ENCODE measurements at regions not wholly inside any gene's neighbourhood (a gene's known extent, or its start where the extent isn't known, plus 50 kb on each side); places are given as distances from the start of the nearest gene placed in this dataset.

DNA sequence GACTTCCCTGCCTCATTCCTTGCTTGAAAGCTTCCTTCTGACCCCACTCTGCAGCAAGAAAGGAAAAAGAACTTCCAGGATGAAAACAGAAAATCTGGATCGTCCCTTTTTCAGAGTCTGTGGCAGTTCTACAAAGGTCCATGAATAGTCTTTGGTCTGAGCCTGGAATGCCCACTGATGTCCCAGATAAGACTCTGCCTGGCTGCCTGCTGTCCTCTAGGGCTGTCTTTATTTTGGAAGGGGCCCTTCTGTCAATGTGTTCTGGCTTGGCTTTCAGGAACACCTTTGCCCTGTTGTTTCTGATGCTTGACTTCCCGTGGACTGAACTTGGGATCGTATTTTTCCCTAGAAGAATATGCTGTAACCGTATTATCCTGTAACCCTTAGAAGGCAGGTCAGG is 114.7 kb upstream of the LNX1 start:
- WGBS, 2 donors, result 40 to 49% methylated on average over 4 of the region's 4 CpGs
- peaks cover 25 to 41% of the 10 kb centered on the region in 2 donors for H3K4me1 ChIP-seq
- no peaks in the 10 kb centered on the region for H3K36me3 ChIP-seq
- H3K9me3 ChIP-seq, result no peaks in the 10 kb centered on the region
- H3K4me3 ChIP-seq (replicated peaks in 1 of 3), result no peak overlapping the region
- peak overlapping the region in 1 of 3 donors; percentile 5 for H3K27ac ChIP-seq
- TF ChIP-seq, protein P1, sequence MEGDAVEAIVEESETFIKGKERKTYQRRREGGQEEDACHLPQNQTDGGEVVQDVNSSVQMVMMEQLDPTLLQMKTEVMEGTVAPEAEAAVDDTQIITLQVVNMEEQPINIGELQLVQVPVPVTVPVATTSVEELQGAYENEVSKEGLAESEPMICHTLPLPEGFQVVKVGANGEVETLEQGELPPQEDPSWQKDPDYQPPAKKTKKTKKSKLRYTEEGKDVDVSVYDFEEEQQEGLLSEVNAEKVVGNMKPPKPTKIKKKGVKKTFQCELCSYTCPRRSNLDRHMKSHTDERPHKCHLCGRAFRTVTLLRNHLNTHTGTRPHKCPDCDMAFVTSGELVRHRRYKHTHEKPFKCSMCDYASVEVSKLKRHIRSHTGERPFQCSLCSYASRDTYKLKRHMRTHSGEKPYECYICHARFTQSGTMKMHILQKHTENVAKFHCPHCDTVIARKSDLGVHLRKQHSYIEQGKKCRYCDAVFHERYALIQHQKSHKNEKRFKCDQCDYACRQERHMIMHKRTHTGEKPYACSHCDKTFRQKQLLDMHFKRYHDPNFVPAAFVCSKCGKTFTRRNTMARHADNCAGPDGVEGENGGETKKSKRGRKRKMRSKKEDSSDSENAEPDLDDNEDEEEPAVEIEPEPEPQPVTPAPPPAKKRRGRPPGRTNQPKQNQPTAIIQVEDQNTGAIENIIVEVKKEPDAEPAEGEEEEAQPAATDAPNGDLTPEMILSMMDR (IDR thresholded peaks at IDR 0.05), result no peak
- TF ChIP-seq POLR2A (IDR thresholded peaks at IDR 0.05), result no peak
- DNase-seq, result no peak
- intact Hi-C loops (cut with DNase I), result loop anchor here (10.0 kb wide), 2 partner anchors 199 to 519 kb away; partner anchors contain the start of gene PDGFRA
- H3K27me3 ChIP-seq, result no peaks in the 10 kb centered on the region

DNA sequence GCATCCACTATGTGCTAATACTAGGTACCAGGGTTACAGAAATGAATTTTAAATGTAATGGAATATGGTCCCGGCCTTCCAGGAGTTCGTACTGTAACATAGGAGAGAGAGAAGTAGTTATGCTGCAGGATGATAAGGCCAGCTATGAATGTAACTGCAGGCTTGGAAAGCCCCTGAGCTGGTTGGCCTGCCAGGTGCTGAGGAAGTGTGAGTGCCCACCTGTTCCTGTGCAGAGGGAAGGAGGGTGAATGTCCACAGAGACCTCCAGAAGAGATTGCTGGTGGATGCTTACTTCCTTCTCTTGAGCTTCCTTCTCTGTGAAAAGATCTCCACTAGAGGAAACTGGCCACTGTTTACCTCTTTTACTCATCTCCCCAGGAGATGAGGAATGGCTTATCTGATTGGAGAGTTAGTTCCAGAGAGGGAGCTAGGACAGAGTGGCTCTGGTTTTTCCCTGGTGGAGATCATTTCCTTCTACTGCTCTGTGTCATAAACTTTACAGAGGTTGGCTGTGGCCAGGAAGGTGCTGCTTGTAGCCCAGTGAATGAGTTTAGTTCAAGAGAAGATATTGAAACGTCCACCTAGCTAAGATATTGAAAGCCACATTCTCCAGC is 114.0 kb upstream of the LNX1 start:
- intact Hi-C loops (cut with DNase I), result loop anchor here (10.0 kb wide), 2 partner anchors 200 to 520 kb away; partner anchors contain the start of gene PDGFRA

DNA sequence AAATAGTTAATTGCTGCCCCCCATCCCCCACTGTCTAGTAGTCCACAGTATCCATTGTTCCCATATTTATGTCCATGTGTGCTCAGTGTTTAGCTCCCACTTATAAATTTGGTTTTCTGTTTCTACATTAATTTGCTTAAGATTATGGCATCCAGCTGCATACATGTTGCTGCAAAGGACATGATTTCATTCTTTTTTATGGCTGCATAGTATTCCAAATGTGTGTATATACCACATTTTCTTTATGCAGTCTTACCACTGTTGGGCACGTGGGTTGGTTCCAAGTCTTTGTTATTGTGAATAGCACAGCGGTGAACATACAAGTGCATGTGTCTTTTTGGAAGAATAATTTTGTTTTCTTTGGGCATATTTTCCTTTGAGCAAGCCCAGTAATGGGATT is 113.0 kb upstream of the LNX1 start:
- intact Hi-C loops (cut with DNase I), result loop anchor here (10.0 kb wide), 2 partner anchors 200 to 520 kb away; partner anchors contain the start of gene PDGFRA
- Histone ChIP-seq H3K4me1 (peaks cover 22 to 41% of the 10 kb centered on the region in 2 donors), H3K27me3 (no peaks in the 10 kb centered on the region), H3K27ac (no peak overlapping the region), H3K9me3 (no peaks in the 10 kb centered on the region), H3K36me3 (no peaks in the 10 kb centered on the region), H3K4me3 (replicated peaks in 1 of 3) (no peak overlapping the region)
- whole genome bisulfite sequencing, 2 donors, result 48 to 64% methylated on average over 2 of the region's 2 CpGs
- DNase-seq, result peak in 1 of 2 donors; percentile 45
- TF ChIP-seq, protein P1 (IDR thresholded peaks at IDR 0.05), result no peak
- no peak for TF ChIP-seq POLR2A (IDR thresholded peaks at IDR 0.05)

More for the DNA sequence above, 114.0 kb upstream of the LNX1 start:
- no peak for TF ChIP-seq POLR2A (IDR thresholded peaks at IDR 0.05)
- TF ChIP-seq, protein P1 (IDR thresholded peaks at IDR 0.05), result no peak
- DNase-seq, result no peak
- Histone ChIP-seq H3K27me3 (no peaks in the 10 kb centered on the region), H3K4me1 (peaks cover 25 to 41% of the 10 kb centered on the region in 2 donors), H3K36me3 (no peaks in the 10 kb centered on the region), H3K4me3 (replicated peaks in 1 of 3) (no peak overlapping the region), H3K27ac (no peak overlapping the region), H3K9me3 (no peaks in the 10 kb centered on the region)
- WGBS, 2 donors, result 85 to 98% methylated on average over 3 of the region's 3 CpGs

DNA sequence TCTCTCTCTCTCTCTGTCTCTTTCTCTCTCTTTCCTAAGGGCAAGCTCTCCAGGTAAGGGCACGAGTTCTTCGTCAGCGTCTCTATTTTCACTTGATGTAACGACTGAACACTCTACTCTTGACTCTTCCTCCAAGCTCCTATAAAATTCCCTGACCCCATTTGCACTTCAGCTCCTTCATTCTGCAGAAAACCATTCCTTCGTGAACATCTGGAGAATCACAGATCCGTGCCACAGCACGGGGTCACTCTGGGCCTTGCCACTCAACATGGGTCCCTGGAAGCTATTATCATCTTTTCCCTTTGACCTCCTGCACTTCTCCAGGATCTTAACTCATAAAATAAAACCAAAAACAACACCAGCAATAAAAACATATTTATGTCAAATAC is 112.0 kb upstream of the LNX1 start:
- no peaks in the 10 kb centered on the region for H3K36me3 ChIP-seq
- 20 to 24% methylated on average over 7 of the region's 7 CpGs for WGBS, 2 donors
- TF ChIP-seq, protein P1 (IDR thresholded peaks at IDR 0.05), result no peak
- TF ChIP-seq POLR2A (IDR thresholded peaks at IDR 0.05), result no peak
- peak overlapping the region; percentile 72 to 88 (median 80) for H3K27ac ChIP-seq
- H3K4me3 ChIP-seq (replicated peaks in 1 of 3), result no peak overlapping the region
- H3K4me1 ChIP-seq, result peaks cover 20 to 41% of the 10 kb centered on the region in 2 donors
- H3K27me3 ChIP-seq, result no peaks in the 10 kb centered on the region
- H3K9me3 ChIP-seq, result no peaks in the 10 kb centered on the region
- intact Hi-C loops (cut with DNase I), result loop anchor here (10.0 kb wide), 2 partner anchors 202 to 522 kb away; partner anchors contain the start of gene PDGFRA
- no peak for DNase-seq
